Lower lobe of right lung (tissue), 2 donors: ENCODE measurements at regions not wholly inside any gene's neighbourhood (a gene's known extent, or its start where the extent isn't known, plus 50 kb on each side); places are given as distances from the start of the nearest gene placed in this dataset.

Experiments
- ATAC-seq, 2 donors: fragments of 200-7000 bp; cut with Tn5 transposase; one replicate each; pipeline ENCODE4 v1.9.1; 2020 to 2022; ENCODE audit warnings: mild to moderate bottlenecking in 2 of 2, moderate library complexity in 2 of 2
- DNase-seq: peaks from one replicate; pipeline ENCODE4 v3.0.0-alpha.2; 2020
- H3K27ac ChIP-seq: fragments of 200-600 bp; one replicate; pipeline ENCODE4 v1.8.0; 2022
- H3K27me3 ChIP-seq: fragments of 200-600 bp; one replicate; pipeline ENCODE4 v1.8.0; 2022; ENCODE audit warnings: low read depth
- H3K36me3 ChIP-seq: fragments of 200-600 bp; one replicate; pipeline ENCODE4 v1.8.0; 2022; ENCODE audit warnings: mild to moderate bottlenecking
- H3K4me1 ChIP-seq: fragments of 200-600 bp; one replicate; pipeline ENCODE4 v1.8.0; 2022
- H3K4me3 ChIP-seq: fragments of 200-600 bp; one replicate; pipeline ENCODE4 v1.8.0; 2022; ENCODE audit warnings: mild to moderate bottlenecking
- H3K9me3 ChIP-seq: fragments of 200-600 bp; one replicate; pipeline ENCODE4 v1.8.0; 2022
- intact Hi-C: fragments of 100-400 bp; cut with DNase I; formaldehyde crosslinking; loops from one replicate; pipeline ENCODE4 v1.11.0; 2022
- TF ChIP-seq, protein P1 (sequence below): fragments of 200-600 bp; IDR thresholded peaks from one replicate; pipeline ENCODE4 v1.8.0; 2022; ENCODE audit warnings: antibody characterized with exemption, mild to moderate bottlenecking
- donor health status: DM: no; HTN: yes; CAD: no; lungs with severe emphysema.

DNA sequence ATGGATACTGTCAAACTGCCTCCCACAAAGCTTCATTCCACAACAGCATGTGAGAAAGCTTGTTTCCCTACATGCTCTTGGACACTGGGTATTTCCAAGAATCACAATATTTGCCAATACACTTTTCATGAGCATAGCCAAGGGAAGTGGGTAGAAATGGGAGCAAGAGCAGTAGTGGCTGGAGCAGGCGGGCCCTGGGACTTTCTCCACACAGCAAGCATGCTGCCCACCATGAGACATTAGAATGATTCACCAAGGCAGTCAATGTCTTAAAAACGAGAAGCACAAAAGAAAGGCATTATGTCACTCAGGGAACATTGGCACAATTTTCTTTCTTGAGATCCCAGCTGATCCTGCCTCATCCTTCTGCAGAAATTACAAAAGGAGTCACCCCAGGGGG lies 371.6 kb upstream of the RUNX1 start:
- H3K27ac ChIP-seq: no peak overlapping the region
- no peak overlapping the region for H3K4me3 ChIP-seq
- DNase-seq: peak; percentile 51
- no peaks in the 10 kb centered on the region for H3K36me3 ChIP-seq
- peaks cover 8% of the 10 kb centered on the region for H3K9me3 ChIP-seq
- intact Hi-C loops: no loop called here
- peak; percentile 72 to 75 for ATAC-seq
- TF ChIP-seq, protein P1, sequence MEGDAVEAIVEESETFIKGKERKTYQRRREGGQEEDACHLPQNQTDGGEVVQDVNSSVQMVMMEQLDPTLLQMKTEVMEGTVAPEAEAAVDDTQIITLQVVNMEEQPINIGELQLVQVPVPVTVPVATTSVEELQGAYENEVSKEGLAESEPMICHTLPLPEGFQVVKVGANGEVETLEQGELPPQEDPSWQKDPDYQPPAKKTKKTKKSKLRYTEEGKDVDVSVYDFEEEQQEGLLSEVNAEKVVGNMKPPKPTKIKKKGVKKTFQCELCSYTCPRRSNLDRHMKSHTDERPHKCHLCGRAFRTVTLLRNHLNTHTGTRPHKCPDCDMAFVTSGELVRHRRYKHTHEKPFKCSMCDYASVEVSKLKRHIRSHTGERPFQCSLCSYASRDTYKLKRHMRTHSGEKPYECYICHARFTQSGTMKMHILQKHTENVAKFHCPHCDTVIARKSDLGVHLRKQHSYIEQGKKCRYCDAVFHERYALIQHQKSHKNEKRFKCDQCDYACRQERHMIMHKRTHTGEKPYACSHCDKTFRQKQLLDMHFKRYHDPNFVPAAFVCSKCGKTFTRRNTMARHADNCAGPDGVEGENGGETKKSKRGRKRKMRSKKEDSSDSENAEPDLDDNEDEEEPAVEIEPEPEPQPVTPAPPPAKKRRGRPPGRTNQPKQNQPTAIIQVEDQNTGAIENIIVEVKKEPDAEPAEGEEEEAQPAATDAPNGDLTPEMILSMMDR: no peak
- no peaks in the 10 kb centered on the region for H3K4me1 ChIP-seq
- H3K27me3 ChIP-seq: no peaks in the 10 kb centered on the region

DNA sequence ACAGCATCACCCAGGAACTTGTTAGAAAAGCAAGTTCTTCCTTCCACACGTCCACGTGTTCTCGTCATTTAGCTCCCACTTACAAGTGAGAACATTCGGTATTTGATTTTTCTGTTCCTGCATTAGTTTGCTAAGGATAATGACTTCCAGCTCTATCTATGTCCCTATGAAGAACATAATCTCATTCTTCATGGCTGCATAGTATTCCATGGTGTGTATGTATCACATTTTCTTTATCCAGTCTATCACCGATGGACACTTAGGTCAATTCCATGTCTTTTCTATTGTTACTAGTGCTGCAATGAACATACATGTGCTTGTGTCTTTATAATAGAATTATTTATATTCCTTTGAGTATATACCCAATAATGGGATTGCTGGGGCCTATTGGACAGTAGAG lies 368.7 kb upstream of the RUNX1 start:
- Histone ChIP-seq H3K4me3 (no peak overlapping the region), H3K4me1 (no peaks in the 10 kb centered on the region), H3K9me3 (peaks cover 8% of the 10 kb centered on the region), H3K27ac (no peak overlapping the region), H3K27me3 (no peaks in the 10 kb centered on the region), H3K36me3 (no peaks in the 10 kb centered on the region)
- intact Hi-C loops: no loop called here
- TF ChIP-seq, protein P1: no peak
- DNase-seq (no peak), ATAC-seq (no peak)

DNA sequence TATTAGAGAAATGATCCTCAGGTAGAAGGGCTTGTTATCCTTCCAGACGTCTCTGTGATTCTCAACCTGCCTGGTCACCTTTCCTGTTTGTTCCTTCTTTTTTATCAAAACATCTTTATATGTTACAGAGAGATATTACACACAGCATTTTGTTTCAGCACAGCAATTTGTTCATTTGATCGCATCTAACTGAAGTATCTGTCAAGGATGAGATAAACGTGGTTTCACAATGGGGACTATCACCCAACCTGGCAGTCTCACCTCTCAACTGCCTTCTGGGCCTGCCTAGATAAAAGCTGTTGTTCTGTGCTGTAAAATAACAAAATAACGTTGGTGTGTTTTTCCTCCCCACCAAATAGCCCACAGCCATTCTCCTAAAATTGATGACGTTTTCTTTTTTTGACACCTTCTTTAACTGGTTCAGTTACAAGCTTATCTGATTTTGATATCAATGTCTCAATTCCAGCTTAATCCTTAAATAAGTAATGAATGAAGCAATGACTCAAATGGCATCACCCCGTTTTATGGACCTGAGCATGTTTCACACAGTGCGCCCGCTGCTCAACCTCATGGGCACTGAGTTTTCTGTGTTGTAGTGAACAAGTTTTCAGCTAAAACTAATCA lies 367.9 kb upstream of the RUNX1 start:
- Histone ChIP-seq H3K4me3 (no peak overlapping the region), H3K27ac (no peak overlapping the region), H3K4me1 (no peaks in the 10 kb centered on the region), H3K27me3 (no peaks in the 10 kb centered on the region), H3K9me3 (peaks cover 3% of the 10 kb centered on the region), H3K36me3 (no peaks in the 10 kb centered on the region)
- TF ChIP-seq, protein P1: no peak
- intact Hi-C loops: no loop called here
- ATAC-seq (no peak), DNase-seq (no peak)

DNA sequence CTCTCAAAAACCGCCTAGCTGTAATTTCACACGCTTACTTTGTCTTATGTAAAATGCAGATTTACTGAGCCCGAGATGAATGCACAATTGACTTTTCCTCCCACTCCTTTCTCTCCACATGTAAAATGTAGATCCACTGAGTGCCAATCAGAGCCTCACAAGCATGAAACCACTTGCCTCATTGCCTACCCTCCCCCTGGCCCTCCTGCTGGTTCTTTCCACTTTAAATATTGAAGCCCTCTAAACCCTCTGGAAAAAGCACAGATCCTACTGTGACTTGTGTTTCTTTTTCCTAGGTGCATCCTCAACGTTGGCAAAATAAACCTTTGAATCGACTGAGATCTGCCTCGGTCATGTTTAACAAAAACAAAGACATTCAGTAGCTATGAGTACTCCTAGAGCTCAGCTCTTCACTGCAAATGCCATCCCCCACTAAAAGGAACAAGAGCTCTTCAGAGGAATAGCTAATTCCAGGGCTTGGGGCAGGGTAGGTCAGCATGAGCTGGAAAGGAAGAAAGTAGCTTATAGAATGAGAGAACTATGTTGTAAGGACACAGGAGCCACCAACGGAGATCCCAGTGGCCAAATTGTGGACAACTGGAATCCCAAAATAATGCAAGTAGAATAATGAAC lies 365.5 kb upstream of the RUNX1 start:
- no peak overlapping the region for H3K27ac ChIP-seq
- no peak for ATAC-seq
- no peaks in the 10 kb centered on the region for H3K9me3 ChIP-seq
- intact Hi-C loops: no loop called here
- TF ChIP-seq, protein P1: no peak
- H3K4me3 ChIP-seq: no peak overlapping the region
- H3K4me1 ChIP-seq: no peaks in the 10 kb centered on the region
- no peaks in the 10 kb centered on the region for H3K27me3 ChIP-seq
- DNase-seq: no peak
- no peaks in the 10 kb centered on the region for H3K36me3 ChIP-seq

DNA sequence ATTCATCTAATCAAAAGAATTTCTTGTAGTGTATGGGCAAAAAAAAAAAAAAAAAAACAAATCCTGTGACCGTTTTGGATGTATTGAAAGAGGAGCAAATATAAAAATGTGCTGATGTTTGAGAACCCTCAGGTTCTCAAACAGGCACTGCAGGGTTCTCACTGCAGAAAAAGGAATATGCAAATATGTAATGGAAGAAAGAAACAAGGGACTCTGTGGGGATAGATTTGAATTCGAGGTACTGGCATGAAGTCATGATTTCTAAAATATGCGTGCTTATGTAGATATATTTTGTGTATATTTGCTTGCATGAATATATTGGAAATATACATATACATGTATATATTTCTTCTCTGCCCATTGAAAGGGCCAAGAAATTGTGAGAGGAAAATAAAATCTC lies 365.0 kb upstream of the RUNX1 start:
- no peaks in the 10 kb centered on the region for H3K27me3 ChIP-seq
- intact Hi-C loops: no loop called here
- H3K9me3 ChIP-seq: no peaks in the 10 kb centered on the region
- ATAC-seq (no peak), DNase-seq (no peak)
- H3K36me3 ChIP-seq: no peaks in the 10 kb centered on the region
- TF ChIP-seq, protein P1: no peak
- H3K4me3 ChIP-seq: no peak overlapping the region
- no peak overlapping the region for H3K27ac ChIP-seq
- no peaks in the 10 kb centered on the region for H3K4me1 ChIP-seq
